ENCODE measurements at regions not wholly inside any gene's neighbourhood (a gene's known extent, or its start where the extent isn't known, plus 50 kb on each side); places are given as distances from the start of the nearest gene placed in this dataset.

- TF ChIP-seq POLR2A (IDR thresholded peaks at IDR 0.05; ENCODE audit: low read depth, low read length): no peak
- no peak for TF ChIP-seq TAF1 (IDR thresholded peaks at IDR 0.05; ENCODE audit: low read depth, low read length)
- TF ChIP-seq POLR2AphosphoS5 (IDR thresholded peaks at IDR 0.05; ENCODE audit: low read depth, low read length): no peak
- TF ChIP-seq SPI1 (IDR thresholded peaks at IDR 0.05; ENCODE audit: low read depth, low read length): no peak
Measured at GRCh38 chr17:27038676-27039075, 255.2 kb upstream of the WSB1 start.

Data from GM12891 (cell line).